Fibroblast of villous mesenchyme (primary cell): ENCODE measurements at regions not wholly inside any gene's neighbourhood (a gene's known extent, or its start where the extent isn't known, plus 50 kb on each side); places are given as distances from the start of the nearest gene placed in this dataset.

Experiments
- DNase-seq: peaks from one replicate; pipeline ENCODE4 v3.0.0-alpha.2; 2010; ENCODE audit warnings: low read depth
- H3K4me3 ChIP-seq: 2 replicates; pipeline ENCODE4 v1.5.1; 2011; ENCODE audit warnings: low read depth, mild to moderate bottlenecking, low read length
- CTCF ChIP-seq: IDR thresholded peaks from 2 replicates; pipeline ENCODE4 v1.5.1; 2012; ENCODE audit warnings: low read depth, mild to moderate bottlenecking, low read length; ENCODE audit not compliant: insufficient read depth

- no peak for DNase-seq
- H3K4me3 ChIP-seq, result no peak overlapping the region
- no peak for TF ChIP-seq CTCF
These were observed 352.4 kb upstream of the MGAT4C start for GRCh38 chr12:86608638-86609037.

- no peak for DNase-seq
- TF ChIP-seq CTCF, result no peak
- no peak overlapping the region for H3K4me3 ChIP-seq
These were observed 345.5 kb upstream of the MGAT4C start for GRCh38 chr12:86601550-86602308.

- no peak overlapping the region for H3K4me3 ChIP-seq
- no peak for DNase-seq
- no peak for TF ChIP-seq CTCF
These were observed 344.6 kb upstream of the MGAT4C start for GRCh38 chr12:86600664-86601231.

- TF ChIP-seq CTCF, result no peak
- no peak for DNase-seq
- H3K4me3 ChIP-seq, result no peak overlapping the region
These were observed 341.2 kb upstream of the MGAT4C start for GRCh38 chr12:86597431-86597830.

- TF ChIP-seq CTCF, result no peak
- no peak overlapping the region for H3K4me3 ChIP-seq
- DNase-seq, result no peak
These were observed 334.1 kb upstream of the MGAT4C start for GRCh38 chr12:86590296-86590695.

- no peak for DNase-seq
- H3K4me3 ChIP-seq, result no peak overlapping the region
- no peak for TF ChIP-seq CTCF
These were observed 318.0 kb upstream of the MGAT4C start for GRCh38 chr12:86574143-86574542.
